LNCaP clone FGC (cell line): ENCODE measurements at regions not wholly inside any gene's neighbourhood (a gene's known extent, or its start where the extent isn't known, plus 50 kb on each side); places are given as distances from the start of the nearest gene placed in this dataset.

Experiments used
- DNase-seq: peaks from one replicate; pipeline ENCODE4 v3.0.0-alpha.2; 2011; ENCODE audit warnings: low read depth
- H3K4me3 ChIP-seq: 2 replicates; pipeline ENCODE4 v1.5.1; 2011; ENCODE audit warnings: mild to moderate bottlenecking, low read depth, low read length, control low read depth
- CTCF ChIP-seq: IDR thresholded peaks from 2 replicates; pipeline ENCODE4 v1.5.1; 2012; ENCODE audit warnings: mild to moderate bottlenecking; ENCODE audit not compliant: control insufficient read depth, insufficient read depth; ENCODE audit errors: extremely low read depth

GRCh38 chr7:106166651-106167342, 54.7 kb upstream of the SYPL1 start:
- no peak overlapping the region for H3K4me3 ChIP-seq
- TF ChIP-seq CTCF: peak; percentile 79
- peak; percentile 40 for DNase-seq

GRCh38 chr7:106165337-106165736, 53.2 kb upstream of the SYPL1 start:
- no peak for DNase-seq
- H3K4me3 ChIP-seq: no peak overlapping the region
- no peak for TF ChIP-seq CTCF

- no peak for DNase-seq
- TF ChIP-seq CTCF: no peak
- H3K4me3 ChIP-seq: no peak overlapping the region
Observed at GRCh38 chr7:106163257-106163656, 51.1 kb upstream of the SYPL1 start.
